Heart right ventricle (tissue), 16 donors: ENCODE measurements at regions not wholly inside any gene's neighbourhood (a gene's known extent, or its start where the extent isn't known, plus 50 kb on each side); places are given as distances from the start of the nearest gene placed in this dataset.

Experiments
- ATAC-seq, 8 donors: fragments of 200-7000 bp; cut with Tn5 transposase; one replicate each; pipeline ENCODE4 v1.9.1; 2020; ENCODE audit warnings: mild to moderate bottlenecking in 8 of 8, moderate library complexity in 8 of 8, moderate number of reproducible peaks in 1 of 8
- DNase-seq, 2 donors: peaks; one replicate each; pipeline ENCODE4 v3.0.0-alpha.2; 2020
- H3K27ac ChIP-seq, 10 donors: fragments of 200-600 bp; sonication (generic) in 2 of 10; one replicate each; pipeline versions ENCODE4 v1.5.0 to v1.8.0; 2020 to 2022; ENCODE audit warnings: mild to moderate bottlenecking in 3 of 10
- H3K27me3 ChIP-seq, 7 donors: fragments of 200-600 bp; one replicate each; pipeline ENCODE4 v1.8.0; 2021 to 2022; ENCODE audit warnings: mild to moderate bottlenecking in 2 of 7
- H3K36me3 ChIP-seq, 9 donors: fragments of 200-600 bp; sonication (generic) in 1 of 9; one replicate each; pipeline versions ENCODE4 v1.5.0 to v1.8.0; 2020 to 2022; ENCODE audit warnings: mild to moderate bottlenecking in 2 of 9
- H3K4me1 ChIP-seq, 9 donors: fragments of 200-600 bp; sonication (generic) in 1 of 9; one replicate each; pipeline versions ENCODE4 v1.5.0 to v1.8.0; 2020 to 2022; ENCODE audit warnings: mild to moderate bottlenecking in 4 of 9
- H3K4me3 ChIP-seq, 10 donors: fragments of 200-600 bp; sonication (generic) in 2 of 10; one replicate each; pipeline versions ENCODE4 v1.5.0 to v1.8.0; 2020 to 2022; ENCODE audit warnings: mild to moderate bottlenecking in 7 of 10, moderate library complexity in 2 of 10
- H3K9me3 ChIP-seq, 11 donors: fragments of 200-600 bp in 10 of 11; sonication (generic) in 2 of 11; one replicate each; pipeline versions ENCODE4 v1.5.0 to v1.8.0; 2013 to 2022; ENCODE audit warnings: mild to moderate bottlenecking in 2 of 11, control low read depth in 1 of 11, moderate library complexity in 1 of 11
- WGBS, 2 donors: extraction: QIAGEN DNeasy Blood & Tissue Kit; methylation state at CpG; one replicate each; pipeline ENCODE4 v1.1.7; 2013; ENCODE audit warnings: inconsistent platforms in 1 of 2; 5-methylcytosine and 5-hydroxymethylcytosine counted together
- intact Hi-C, 10 donors: fragments of 100-400 bp; cut with DNase I; formaldehyde crosslinking; loops; one replicate each; pipeline versions ENCODE4 v1.11.1 to v1.14.2; 2022
- TF ChIP-seq, protein P1 (sequence below), 9 donors: fragments of 200-600 bp; sonication (generic) in 2 of 9; IDR thresholded peaks; one replicate each; pipeline versions ENCODE4 v1.5.0 to v1.8.0; 2021 to 2022; ENCODE audit warnings: antibody characterized with exemption in 9 of 9, mild to moderate bottlenecking in 5 of 9, moderate library complexity in 1 of 9
- donor health status: Arrhythmogenic right ventricular cardiomyopathy.
- donor health status: ischemic (EF 13 %, LVEDD 7.1; RV severe dilation, severe dysfunction).
- donor health status: healthy with polysubstance abuse.
- donor health status: DM: no; HTN: yes; CAD: no.
- donor health status: DM: no; HTN: no; CAD: no.
- donor health status: ischemic (EF 25% LVEDD 6.9; RV normal size, moderate dysfunction).
- donor health status: ischemic (EF 25% LVEDD 5.7; RV mildly dilated, moderate dysfunction).
- donor health status: healthy.
- donor health status: DM: yes; HTN: yes; CAD: no.
- donor health status: Ischemic cardiomyopathy.
- donor health status: ischemic (EF 35%, LVEDD 5.7; RV mildly dilated, moderate dysfunction).
- donor health status: nonischemic (EF 11% LVEDD 7.7; RV severe dilation, severe dysfunction).
- donor health status: DM: yes; HTN: yes; CAD: no.
- donor health status: PGD.
- donor health status: ischemic (EF 29% LVEDD 5.4; RV normal size, mild dysfunction).
- donor health status: nonischemic (EF 23%, LVEDD 6.1; RV moderate dilation, normal function).

DNA sequence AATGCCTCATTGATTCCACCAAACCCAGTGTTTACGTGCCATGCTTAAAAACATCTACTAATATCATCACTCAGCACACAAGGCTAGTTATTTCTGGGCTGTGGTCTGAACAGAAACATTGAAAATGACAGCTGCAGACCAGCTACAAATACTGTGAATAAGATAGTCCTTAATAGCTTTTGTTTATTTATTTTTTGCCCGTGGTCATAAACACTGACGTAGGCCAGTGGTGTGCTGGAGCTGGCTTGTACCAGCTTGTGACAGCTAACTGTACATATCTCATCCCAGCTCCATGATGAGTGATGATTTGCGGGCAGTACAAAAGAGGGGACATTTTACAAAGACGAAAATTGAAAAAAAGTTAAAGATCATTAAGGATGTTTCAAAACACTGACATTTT lies 1057.0 kb downstream of the EPHA7 start:
- Histone ChIP-seq H3K27ac (no peak overlapping the region), H3K27me3 (no peaks in the 10 kb centered on the region), H3K4me1 (no peaks in the 10 kb centered on the region), H3K4me3 (no peak overlapping the region), H3K9me3 (peaks cover 0 to 4% (median 0%) of the 10 kb centered on the region in 11 donors), H3K36me3 (no peaks in the 10 kb centered on the region)
- WGBS, 2 donors, result 84 to 88% methylated on average over 5 of the region's 5 CpGs
- ATAC-seq, result no peak
- intact Hi-C loops, result no loop called here
- no peak for DNase-seq
- TF ChIP-seq, protein P1, sequence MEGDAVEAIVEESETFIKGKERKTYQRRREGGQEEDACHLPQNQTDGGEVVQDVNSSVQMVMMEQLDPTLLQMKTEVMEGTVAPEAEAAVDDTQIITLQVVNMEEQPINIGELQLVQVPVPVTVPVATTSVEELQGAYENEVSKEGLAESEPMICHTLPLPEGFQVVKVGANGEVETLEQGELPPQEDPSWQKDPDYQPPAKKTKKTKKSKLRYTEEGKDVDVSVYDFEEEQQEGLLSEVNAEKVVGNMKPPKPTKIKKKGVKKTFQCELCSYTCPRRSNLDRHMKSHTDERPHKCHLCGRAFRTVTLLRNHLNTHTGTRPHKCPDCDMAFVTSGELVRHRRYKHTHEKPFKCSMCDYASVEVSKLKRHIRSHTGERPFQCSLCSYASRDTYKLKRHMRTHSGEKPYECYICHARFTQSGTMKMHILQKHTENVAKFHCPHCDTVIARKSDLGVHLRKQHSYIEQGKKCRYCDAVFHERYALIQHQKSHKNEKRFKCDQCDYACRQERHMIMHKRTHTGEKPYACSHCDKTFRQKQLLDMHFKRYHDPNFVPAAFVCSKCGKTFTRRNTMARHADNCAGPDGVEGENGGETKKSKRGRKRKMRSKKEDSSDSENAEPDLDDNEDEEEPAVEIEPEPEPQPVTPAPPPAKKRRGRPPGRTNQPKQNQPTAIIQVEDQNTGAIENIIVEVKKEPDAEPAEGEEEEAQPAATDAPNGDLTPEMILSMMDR (IDR thresholded peaks at IDR 0.05), result no peak

DNA sequence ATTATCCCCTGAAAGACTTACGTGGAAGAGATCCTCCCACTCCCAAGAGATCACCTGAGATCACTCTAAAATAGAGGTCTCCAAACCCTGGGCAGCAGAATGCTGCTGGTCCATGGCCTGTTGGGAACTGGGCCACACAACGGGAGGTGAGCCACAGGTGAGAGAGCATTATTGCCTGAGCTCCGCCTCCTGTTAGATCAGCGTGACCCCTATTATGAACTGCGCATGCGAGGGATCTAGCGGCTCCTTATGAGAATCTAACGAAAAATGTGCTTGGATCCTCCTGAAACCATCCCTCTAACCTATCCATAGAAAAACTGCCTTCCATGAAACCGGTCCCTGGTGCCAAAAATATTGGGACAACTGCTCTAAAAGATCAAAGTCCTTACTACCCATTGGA lies 1057.4 kb downstream of the EPHA7 start:
- Histone ChIP-seq H3K4me3 (no peak overlapping the region), H3K9me3 (peaks cover 0 to 4% (median 0%) of the 10 kb centered on the region in 11 donors), H3K27ac (no peak overlapping the region), H3K27me3 (no peaks in the 10 kb centered on the region), H3K36me3 (no peaks in the 10 kb centered on the region), H3K4me1 (no peaks in the 10 kb centered on the region)
- intact Hi-C loops, result no loop called here
- WGBS, 2 donors, result 92 to 94% methylated on average over 9 of the region's 9 CpGs
- ATAC-seq (no peak), DNase-seq (no peak)
- TF ChIP-seq, protein P1 (IDR thresholded peaks at IDR 0.05), result no peak

DNA sequence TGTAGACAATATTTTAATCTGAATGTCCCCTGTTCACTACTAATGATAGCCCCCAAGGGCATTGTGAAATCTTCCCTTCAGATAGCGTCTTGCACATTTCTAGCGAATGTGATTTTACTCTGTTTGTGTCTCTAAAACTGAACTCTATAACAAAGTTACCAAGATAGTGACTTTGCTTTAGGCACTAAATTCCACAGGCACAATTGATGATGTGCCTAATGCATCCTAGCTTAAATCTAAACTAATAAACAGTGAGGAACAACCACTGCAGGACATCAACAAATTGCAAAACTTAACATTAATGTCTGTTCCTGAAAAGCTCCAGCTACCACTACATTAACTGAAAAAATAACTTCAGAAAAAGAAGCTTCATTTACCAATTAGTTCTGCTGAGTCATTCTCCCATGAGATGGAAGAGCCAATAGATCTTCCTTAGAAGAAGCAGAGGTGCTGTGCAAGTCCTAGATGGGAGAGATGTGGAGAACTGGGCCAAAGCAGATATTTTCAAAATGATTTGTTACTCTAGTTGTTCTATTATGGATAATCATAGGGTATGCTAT lies 1065.0 kb downstream of the EPHA7 start:
- WGBS, 2 donors, result 90% methylated on average over 2 of the region's 2 CpGs
- no peak for ATAC-seq
- H3K4me3 ChIP-seq, result no peak overlapping the region
- no peaks in the 10 kb centered on the region for H3K36me3 ChIP-seq
- intact Hi-C loops, result no loop called here
- no peak for DNase-seq
- TF ChIP-seq, protein P1 (IDR thresholded peaks at IDR 0.05), result no peak
- no peak overlapping the region for H3K27ac ChIP-seq
- no peaks in the 10 kb centered on the region for H3K4me1 ChIP-seq
- H3K27me3 ChIP-seq, result no peaks in the 10 kb centered on the region
- H3K9me3 ChIP-seq, result no peaks in the 10 kb centered on the region

DNA sequence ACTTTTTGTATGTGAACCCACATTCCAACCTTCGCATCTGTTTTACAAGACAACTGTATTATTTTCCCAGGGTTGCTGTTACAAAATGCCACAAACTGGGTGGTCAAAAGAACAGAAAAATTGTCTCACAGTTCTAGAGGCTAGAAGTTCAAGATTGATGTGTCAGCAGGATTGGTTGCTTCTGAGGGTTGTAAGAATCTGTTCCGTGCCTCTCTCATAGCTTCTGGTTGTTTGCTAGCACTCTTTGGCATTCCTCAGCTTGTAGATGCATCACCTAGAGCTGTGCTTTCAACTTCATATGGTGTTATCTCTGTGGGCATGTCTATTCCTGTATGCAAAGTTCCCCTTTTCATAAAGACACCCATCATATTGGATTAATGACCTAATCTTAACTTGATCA lies 1067.2 kb downstream of the EPHA7 start:
- 85 to 95% methylated on average over 2 of the region's 2 CpGs for WGBS, 2 donors
- ATAC-seq (no peak), DNase-seq (no peak)
- Histone ChIP-seq H3K27me3 (no peaks in the 10 kb centered on the region), H3K4me1 (no peaks in the 10 kb centered on the region), H3K36me3 (no peaks in the 10 kb centered on the region), H3K4me3 (no peak overlapping the region), H3K27ac (no peak overlapping the region), H3K9me3 (no peaks in the 10 kb centered on the region)
- TF ChIP-seq, protein P1 (IDR thresholded peaks at IDR 0.05), result no peak
- intact Hi-C loops, result no loop called here
